ENCODE measurements at regions not wholly inside any gene's neighbourhood (a gene's known extent, or its start where the extent isn't known, plus 50 kb on each side); places are given as distances from the start of the nearest gene placed in this dataset.

GRCh38 chr16:9419161-9419560 lies 327.7 kb downstream of the HAPSTR1 start:
- TF ChIP-seq CTCF (conservative IDR thresholded peaks at IDR 0.05) (no peak), ZFX (IDR thresholded peaks at IDR 0.05) (no peak)

Data from C4-2B (cell line).